ENCODE measurements at regions not wholly inside any gene's neighbourhood (a gene's known extent, or its start where the extent isn't known, plus 50 kb on each side); places are given as distances from the start of the nearest gene placed in this dataset.

DNA sequence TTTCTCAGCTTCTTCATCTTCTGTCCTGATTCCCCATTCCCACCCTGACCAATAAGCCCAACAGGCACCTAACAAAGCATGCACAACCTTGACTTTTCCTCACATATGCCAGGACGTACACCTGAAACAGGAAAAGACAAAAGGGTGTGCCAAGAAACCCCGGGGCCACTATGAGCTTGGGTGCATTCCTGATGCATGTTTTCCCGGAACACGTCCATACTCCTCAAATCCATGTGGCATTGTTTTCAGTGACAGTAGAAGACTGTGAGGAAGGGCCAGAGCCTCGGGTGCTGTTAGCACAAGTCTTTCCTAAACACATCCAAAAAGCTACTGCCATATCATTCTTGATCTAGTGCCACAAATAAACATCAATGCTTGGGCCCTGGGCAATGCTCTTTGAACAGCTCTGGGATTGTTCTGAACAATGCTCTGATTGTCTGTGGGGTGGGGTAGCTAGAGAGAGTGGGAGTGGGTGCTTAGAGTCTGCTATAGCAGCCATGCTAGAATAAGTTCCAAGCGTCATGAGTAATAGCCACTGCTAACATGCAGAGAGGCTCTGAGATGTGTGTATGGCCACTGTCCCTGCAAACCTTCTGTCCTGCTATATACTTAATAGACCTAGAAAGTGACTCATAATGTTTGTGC lies 181.7 kb upstream of the CRIM1 start:
- TF ChIP-seq, protein P1, sequence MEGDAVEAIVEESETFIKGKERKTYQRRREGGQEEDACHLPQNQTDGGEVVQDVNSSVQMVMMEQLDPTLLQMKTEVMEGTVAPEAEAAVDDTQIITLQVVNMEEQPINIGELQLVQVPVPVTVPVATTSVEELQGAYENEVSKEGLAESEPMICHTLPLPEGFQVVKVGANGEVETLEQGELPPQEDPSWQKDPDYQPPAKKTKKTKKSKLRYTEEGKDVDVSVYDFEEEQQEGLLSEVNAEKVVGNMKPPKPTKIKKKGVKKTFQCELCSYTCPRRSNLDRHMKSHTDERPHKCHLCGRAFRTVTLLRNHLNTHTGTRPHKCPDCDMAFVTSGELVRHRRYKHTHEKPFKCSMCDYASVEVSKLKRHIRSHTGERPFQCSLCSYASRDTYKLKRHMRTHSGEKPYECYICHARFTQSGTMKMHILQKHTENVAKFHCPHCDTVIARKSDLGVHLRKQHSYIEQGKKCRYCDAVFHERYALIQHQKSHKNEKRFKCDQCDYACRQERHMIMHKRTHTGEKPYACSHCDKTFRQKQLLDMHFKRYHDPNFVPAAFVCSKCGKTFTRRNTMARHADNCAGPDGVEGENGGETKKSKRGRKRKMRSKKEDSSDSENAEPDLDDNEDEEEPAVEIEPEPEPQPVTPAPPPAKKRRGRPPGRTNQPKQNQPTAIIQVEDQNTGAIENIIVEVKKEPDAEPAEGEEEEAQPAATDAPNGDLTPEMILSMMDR (IDR thresholded peaks at IDR 0.05; ENCODE audit: low read depth, low read length, missing input control): no peak
- TF ChIP-seq, protein P2, sequence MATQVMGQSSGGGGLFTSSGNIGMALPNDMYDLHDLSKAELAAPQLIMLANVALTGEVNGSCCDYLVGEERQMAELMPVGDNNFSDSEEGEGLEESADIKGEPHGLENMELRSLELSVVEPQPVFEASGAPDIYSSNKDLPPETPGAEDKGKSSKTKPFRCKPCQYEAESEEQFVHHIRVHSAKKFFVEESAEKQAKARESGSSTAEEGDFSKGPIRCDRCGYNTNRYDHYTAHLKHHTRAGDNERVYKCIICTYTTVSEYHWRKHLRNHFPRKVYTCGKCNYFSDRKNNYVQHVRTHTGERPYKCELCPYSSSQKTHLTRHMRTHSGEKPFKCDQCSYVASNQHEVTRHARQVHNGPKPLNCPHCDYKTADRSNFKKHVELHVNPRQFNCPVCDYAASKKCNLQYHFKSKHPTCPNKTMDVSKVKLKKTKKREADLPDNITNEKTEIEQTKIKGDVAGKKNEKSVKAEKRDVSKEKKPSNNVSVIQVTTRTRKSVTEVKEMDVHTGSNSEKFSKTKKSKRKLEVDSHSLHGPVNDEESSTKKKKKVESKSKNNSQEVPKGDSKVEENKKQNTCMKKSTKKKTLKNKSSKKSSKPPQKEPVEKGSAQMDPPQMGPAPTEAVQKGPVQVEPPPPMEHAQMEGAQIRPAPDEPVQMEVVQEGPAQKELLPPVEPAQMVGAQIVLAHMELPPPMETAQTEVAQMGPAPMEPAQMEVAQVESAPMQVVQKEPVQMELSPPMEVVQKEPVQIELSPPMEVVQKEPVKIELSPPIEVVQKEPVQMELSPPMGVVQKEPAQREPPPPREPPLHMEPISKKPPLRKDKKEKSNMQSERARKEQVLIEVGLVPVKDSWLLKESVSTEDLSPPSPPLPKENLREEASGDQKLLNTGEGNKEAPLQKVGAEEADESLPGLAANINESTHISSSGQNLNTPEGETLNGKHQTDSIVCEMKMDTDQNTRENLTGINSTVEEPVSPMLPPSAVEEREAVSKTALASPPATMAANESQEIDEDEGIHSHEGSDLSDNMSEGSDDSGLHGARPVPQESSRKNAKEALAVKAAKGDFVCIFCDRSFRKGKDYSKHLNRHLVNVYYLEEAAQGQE (IDR thresholded peaks at IDR 0.05): no peak
- TF ChIP-seq YY1 (IDR thresholded peaks at IDR 0.05) (no peak), JUND (IDR thresholded peaks at IDR 0.05) (no peak), TAF1 (conservative IDR thresholded peaks at IDR 0.05) (no peak), SP1 (IDR thresholded peaks at IDR 0.05) (no peak)
- TF ChIP-seq, protein P3, sequence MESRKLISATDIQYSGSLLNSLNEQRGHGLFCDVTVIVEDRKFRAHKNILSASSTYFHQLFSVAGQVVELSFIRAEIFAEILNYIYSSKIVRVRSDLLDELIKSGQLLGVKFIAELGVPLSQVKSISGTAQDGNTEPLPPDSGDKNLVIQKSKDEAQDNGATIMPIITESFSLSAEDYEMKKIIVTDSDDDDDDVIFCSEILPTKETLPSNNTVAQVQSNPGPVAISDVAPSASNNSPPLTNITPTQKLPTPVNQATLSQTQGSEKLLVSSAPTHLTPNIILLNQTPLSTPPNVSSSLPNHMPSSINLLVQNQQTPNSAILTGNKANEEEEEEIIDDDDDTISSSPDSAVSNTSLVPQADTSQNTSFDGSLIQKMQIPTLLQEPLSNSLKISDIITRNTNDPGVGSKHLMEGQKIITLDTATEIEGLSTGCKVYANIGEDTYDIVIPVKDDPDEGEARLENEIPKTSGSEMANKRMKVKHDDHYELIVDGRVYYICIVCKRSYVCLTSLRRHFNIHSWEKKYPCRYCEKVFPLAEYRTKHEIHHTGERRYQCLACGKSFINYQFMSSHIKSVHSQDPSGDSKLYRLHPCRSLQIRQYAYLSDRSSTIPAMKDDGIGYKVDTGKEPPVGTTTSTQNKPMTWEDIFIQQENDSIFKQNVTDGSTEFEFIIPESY (IDR thresholded peaks at IDR 0.05): no peak
